Activated CD8-positive, alpha-beta T cell treated with anti-CD3 and anti-CD28 coated beads for 36 hours (primary cell): ENCODE measurements at regions not wholly inside any gene's neighbourhood (a gene's known extent, or its start where the extent isn't known, plus 50 kb on each side); places are given as distances from the start of the nearest gene placed in this dataset.

Experiments
- ATAC-seq: fragments of 200-7000 bp; cut with Tn5 transposase; one replicate; pipeline ENCODE4 v1.10.0; 2021; ENCODE audit warnings: mild to moderate bottlenecking, moderate library complexity
- CTCF ChIA-PET: fragments of 350-600 bp; sonication (Branson Sonifier 250); formaldehyde crosslinking; loops from one replicate; lab custom pipeline; 2021; ENCODE audit warnings: antibody characterized with exemption; lab: Charles Lee
- POLR2A ChIA-PET: fragments of 350-600 bp; sonication (Branson Sonifier 250); formaldehyde crosslinking; loops from one replicate; lab custom pipeline; 2021; ENCODE audit warnings: antibody characterized with exemption; lab: Charles Lee
- DNase-seq: peaks from one replicate; pipeline ENCODE4 v3.0.0-alpha.2; 2020
- H3K27ac Mint-ChIP-seq: one replicate; pipeline ENCODE4 v1.8.0; 2021; ENCODE audit warnings: mild to moderate bottlenecking, mixed read lengths
- H3K27me3 Mint-ChIP-seq: one replicate; pipeline ENCODE4 v1.8.0; 2021; ENCODE audit warnings: mixed read lengths
- H3K36me3 Mint-ChIP-seq: one replicate; pipeline ENCODE4 v1.8.0; 2021; ENCODE audit warnings: low read depth, mixed read lengths
- H3K4me1 Mint-ChIP-seq: one replicate; pipeline ENCODE4 v1.8.0; 2021; ENCODE audit warnings: low read depth, mixed read lengths
- H3K4me3 Mint-ChIP-seq: one replicate; pipeline ENCODE4 v1.8.0; 2021; ENCODE audit warnings: mild to moderate bottlenecking, moderate library complexity, mixed read lengths
- H3K9me3 Mint-ChIP-seq: one replicate; pipeline ENCODE4 v1.8.0; 2021; ENCODE audit warnings: mixed read lengths
- CTCF ChIP-seq: fragments of 200-600 bp; IDR thresholded peaks from one replicate; pipeline ENCODE4 v1.8.0; 2022; ENCODE audit warnings: antibody characterized with exemption, mild to moderate bottlenecking
- intact Hi-C: fragments of 100-400 bp; cut with micrococcal nuclease; formaldehyde crosslinking; loops from one replicate; pipeline ENCODE4 v1.10.0; 2022

GRCh38 chr9:129500161-129500862 lies 120.6 kb downstream of the C9orf50 start:
- CTCF ChIA-PET, result interaction anchor here (0.7 to 1.7 kb wide), 2 partner anchors 10 to 20 kb away, joined by 3 to 4 read pairs; no protein-coding TSS in a partner anchor
- no peak overlapping the region for H3K4me3 Mint-ChIP-seq
- no peaks in the 10 kb centered on the region for H3K9me3 Mint-ChIP-seq
- no peak for DNase-seq
- POLR2A ChIA-PET, result interaction anchor here (1.5 to 1.6 kb wide), 2 partner anchors 8 to 42 kb away, joined by 4 to 7 read pairs; no protein-coding TSS in a partner anchor
- TF ChIP-seq CTCF, result no peak
- peaks cover 18% of the 10 kb centered on the region for H3K4me1 Mint-ChIP-seq
- intact Hi-C loops, result no loop called here
- H3K27me3 Mint-ChIP-seq, result no peaks in the 10 kb centered on the region
- H3K27ac Mint-ChIP-seq, result no peak overlapping the region
- H3K36me3 Mint-ChIP-seq, result peaks cover 17% of the 10 kb centered on the region
- ATAC-seq, result no peak

GRCh38 chr9:129498451-129499384 lies 122.2 kb downstream of the C9orf50 start:
- peaks cover 15% of the 10 kb centered on the region for H3K4me1 Mint-ChIP-seq
- POLR2A ChIA-PET, result interaction anchor here (0.8 to 3.5 kb wide), 4 partner anchors 9 to 73 kb away, joined by 4 to 16 read pairs (median 6); no protein-coding TSS in a partner anchor
- no peak for TF ChIP-seq CTCF
- H3K27ac Mint-ChIP-seq, result no peak overlapping the region
- ATAC-seq (no peak), DNase-seq (no peak)
- H3K36me3 Mint-ChIP-seq, result peaks cover 12% of the 10 kb centered on the region
- CTCF ChIA-PET, result no interaction called here
- intact Hi-C loops, result no loop called here
- no peak overlapping the region for H3K4me3 Mint-ChIP-seq
- no peaks in the 10 kb centered on the region for H3K27me3 Mint-ChIP-seq
- H3K9me3 Mint-ChIP-seq, result no peaks in the 10 kb centered on the region

- POLR2A ChIA-PET, result interaction anchor here (0.8 to 3.5 kb wide), 3 partner anchors 12 to 74 kb away, joined by 4 to 16 read pairs (median 6); no protein-coding TSS in a partner anchor
- H3K27ac Mint-ChIP-seq, result peak overlapping the region; percentile 25
- peaks cover 15% of the 10 kb centered on the region for H3K4me1 Mint-ChIP-seq
- H3K27me3 Mint-ChIP-seq, result no peaks in the 10 kb centered on the region
- intact Hi-C loops, result no loop called here
- CTCF ChIA-PET, result interaction anchor here (0.9 to 1.8 kb wide), 2 partner anchors 54 to 111 kb away, joined by 3 to 5 read pairs; no protein-coding TSS in a partner anchor
- no peak for ATAC-seq
- peaks cover 8% of the 10 kb centered on the region for H3K36me3 Mint-ChIP-seq
- no peak for TF ChIP-seq CTCF
- H3K9me3 Mint-ChIP-seq, result no peaks in the 10 kb centered on the region
- no peak for DNase-seq
- no peak overlapping the region for H3K4me3 Mint-ChIP-seq
Observed at GRCh38 chr9:129497813-129498450, 123.0 kb downstream of the C9orf50 start.

- ATAC-seq (no peak), DNase-seq (no peak)
- Mint-ChIP-seq H3K36me3 (peaks cover 9% of the 10 kb centered on the region), H3K4me1 (peaks cover 17% of the 10 kb centered on the region), H3K9me3 (no peaks in the 10 kb centered on the region), H3K27ac (peak overlapping the region; percentile 55), H3K4me3 (peak overlapping the region; percentile 51), H3K27me3 (no peaks in the 10 kb centered on the region)
- no peak for TF ChIP-seq CTCF
- ChIA-PET CTCF (interaction anchor here (0.9 to 1.8 kb wide), 4 partner anchors 55 to 358 kb away, joined by 3 to 8 read pairs (median 6); no protein-coding TSS in a partner anchor), POLR2A (interaction anchor here (0.6 to 3.5 kb wide), 10 partner anchors 8 to 358 kb away, joined by 3 to 16 read pairs (median 3); no protein-coding TSS in a partner anchor)
- intact Hi-C loops, result no loop called here
Observed at GRCh38 chr9:129497005-129497812, 123.7 kb downstream of the C9orf50 start.
